ENCODE measurements at regions not wholly inside any gene's neighbourhood (a gene's known extent, or its start where the extent isn't known, plus 50 kb on each side); places are given as distances from the start of the nearest gene placed in this dataset.

GRCh38 chr5:103943230-103943629 is 380.6 kb upstream of the NUDT12 start:
- no peak for TF ChIP-seq CTCF (IDR thresholded peaks at IDR 0.05; ENCODE audit: extremely low read depth in 1 of 2, insufficient read depth in 1 of 2, low read depth in 1 of 2, low read length in 2 of 2)
- no peak for TF ChIP-seq POLR2A (IDR thresholded peaks at IDR 0.05; ENCODE audit: low read depth, low read length)
- TF ChIP-seq POLR2AphosphoS5 (IDR thresholded peaks at IDR 0.05; ENCODE audit: insufficient read depth, low read depth, low read length) = no peak
- TF ChIP-seq EZH2 (IDR thresholded peaks at IDR 0.05; ENCODE audit: borderline replicate concordance, low read depth, low read length, severe bottlenecking) = no peak

Measured in endothelial cell of umbilical vein (primary cell).